SK-N-SH treated with all-trans-retinoic acid at 6 μM for 48 hours (cell line): ENCODE measurements at regions not wholly inside any gene's neighbourhood (a gene's known extent, or its start where the extent isn't known, plus 50 kb on each side); places are given as distances from the start of the nearest gene placed in this dataset.
"Not testable (repeated sequence)": the region's sequence is repeated elsewhere in the genome, so short reads cannot be mapped to it uniquely, and the experiment has no call there.

Experiments
- ATAC-seq: fragments of 200-7000 bp; cut with Tn5 transposase; 3 replicates; pipeline ENCODE4 v1.9.1; 2020; ENCODE audit warnings: mild to moderate bottlenecking, moderate library complexity
- ARNTL ChIP-seq: fragments of 450-650 bp; formaldehyde crosslinking; IDR thresholded peaks from 2 replicates; pipeline ENCODE4 v1.5.0; 2020; ENCODE audit warnings: low read depth, mild to moderate bottlenecking, moderate library complexity, borderline replicate concordance
- BACH2 ChIP-seq: fragments of 250-450 bp; sonication (Bioruptor Pico); IDR thresholded peaks from 2 replicates; pipeline ENCODE4 v1.9.0; 2021; ENCODE audit warnings: mild to moderate bottlenecking, borderline replicate concordance
- CSDC2 ChIP-seq: fragments of 250-450 bp; sonication (Bioruptor Pico); IDR thresholded peaks from 2 replicates; pipeline ENCODE4 v1.5.0; 2020; ENCODE audit warnings: mild to moderate bottlenecking, moderate library complexity
- ESRRG ChIP-seq: fragments of 250-450 bp; sonication (Bioruptor Pico); IDR thresholded peaks from 2 replicates; pipeline ENCODE4 v1.6.1; 2021; ENCODE audit warnings: mild to moderate bottlenecking
- GLIS3 ChIP-seq: fragments of 250-450 bp; sonication (Bioruptor Pico); IDR thresholded peaks from 2 replicates; pipeline ENCODE4 v1.5.0; 2020; ENCODE audit warnings: mild to moderate bottlenecking, moderate library complexity
- ISL1 ChIP-seq: fragments of 250-450 bp; sonication (Bioruptor Pico); IDR thresholded peaks from 2 replicates; pipeline ENCODE4 v2.1.2; 2022; ENCODE audit warnings: mild to moderate bottlenecking, moderate library complexity
- PPARA ChIP-seq: fragments of 250-450 bp; sonication (Bioruptor Pico); IDR thresholded peaks from 2 replicates; pipeline ENCODE4 v1.5.0; 2020; ENCODE audit warnings: mild to moderate bottlenecking, borderline replicate concordance
- RARB ChIP-seq: fragments of 250-450 bp; sonication (Bioruptor Pico); IDR thresholded peaks from 2 replicates; pipeline ENCODE4 v1.8.0; 2021; ENCODE audit warnings: mild to moderate bottlenecking, moderate library complexity
- SNAI2 ChIP-seq: fragments of 250-450 bp; sonication (Bioruptor Pico); IDR thresholded peaks from 2 replicates; pipeline ENCODE4 v1.5.0; 2020; ENCODE audit warnings: mild to moderate bottlenecking, moderate library complexity
- TCF4 ChIP-seq: fragments of 250-450 bp; sonication (Bioruptor Pico); IDR thresholded peaks from 2 replicates; pipeline ENCODE4 v1.8.0; 2021; ENCODE audit warnings: mild to moderate bottlenecking, moderate library complexity, borderline replicate concordance
- TOX ChIP-seq: fragments of 250-450 bp; sonication (Bioruptor Pico); IDR thresholded peaks from 2 replicates; pipeline ENCODE4 v1.8.0; 2021; ENCODE audit warnings: mild to moderate bottlenecking, moderate library complexity, borderline replicate concordance
- ZC3H10 ChIP-seq: fragments of 250-450 bp; sonication (Bioruptor Pico); IDR thresholded peaks from 2 replicates; pipeline ENCODE4 v1.5.1; 2021; ENCODE audit warnings: mild to moderate bottlenecking, moderate library complexity
- ZFP3 ChIP-seq: fragments of 250-450 bp; sonication (Bioruptor Pico); IDR thresholded peaks from 2 replicates; pipeline ENCODE4 v1.5.0; 2020; ENCODE audit warnings: mild to moderate bottlenecking, moderate library complexity
- ZNF565 ChIP-seq: fragments of 450-650 bp; formaldehyde crosslinking; conservative IDR thresholded peaks from 2 replicates; pipeline ENCODE4 v1.5.0; 2020; ENCODE audit warnings: low read depth, mild to moderate bottlenecking, moderate library complexity
- ZNF70 ChIP-seq: fragments of 450-650 bp; formaldehyde crosslinking; IDR thresholded peaks from 2 replicates; pipeline ENCODE4 v1.5.0; 2020; ENCODE audit warnings: mild to moderate bottlenecking, moderate library complexity
- ZNF8 ChIP-seq: fragments of 450-650 bp; formaldehyde crosslinking; IDR thresholded peaks from 2 replicates; pipeline ENCODE4 v1.5.0; 2020; ENCODE audit warnings: mild to moderate bottlenecking, moderate library complexity
- TF ChIP-seq, protein P1 (sequence below): fragments of 250-450 bp; sonication (Bioruptor Pico); IDR thresholded peaks from 2 replicates; pipeline ENCODE4 v1.5.0; 2020; ENCODE audit warnings: mild to moderate bottlenecking, moderate library complexity
- TF ChIP-seq, protein P2 (sequence below): fragments of 250-450 bp; sonication (Bioruptor Pico); IDR thresholded peaks from 2 replicates; pipeline ENCODE4 v1.5.1; 2020; ENCODE audit warnings: low read depth, mild to moderate bottlenecking, moderate library complexity
- TF ChIP-seq, protein P3 (sequence below): fragments of 250-450 bp; sonication (Bioruptor Pico); IDR thresholded peaks from 2 replicates; pipeline ENCODE4 v1.5.1; 2021; ENCODE audit warnings: mild to moderate bottlenecking, moderate library complexity
- TF ChIP-seq, protein P4 (sequence below): fragments of 250-450 bp; sonication (Bioruptor Pico); IDR thresholded peaks from 2 replicates; pipeline ENCODE4 v1.8.0; 2020; ENCODE audit warnings: mild to moderate bottlenecking, moderate library complexity, borderline replicate concordance

DNA sequence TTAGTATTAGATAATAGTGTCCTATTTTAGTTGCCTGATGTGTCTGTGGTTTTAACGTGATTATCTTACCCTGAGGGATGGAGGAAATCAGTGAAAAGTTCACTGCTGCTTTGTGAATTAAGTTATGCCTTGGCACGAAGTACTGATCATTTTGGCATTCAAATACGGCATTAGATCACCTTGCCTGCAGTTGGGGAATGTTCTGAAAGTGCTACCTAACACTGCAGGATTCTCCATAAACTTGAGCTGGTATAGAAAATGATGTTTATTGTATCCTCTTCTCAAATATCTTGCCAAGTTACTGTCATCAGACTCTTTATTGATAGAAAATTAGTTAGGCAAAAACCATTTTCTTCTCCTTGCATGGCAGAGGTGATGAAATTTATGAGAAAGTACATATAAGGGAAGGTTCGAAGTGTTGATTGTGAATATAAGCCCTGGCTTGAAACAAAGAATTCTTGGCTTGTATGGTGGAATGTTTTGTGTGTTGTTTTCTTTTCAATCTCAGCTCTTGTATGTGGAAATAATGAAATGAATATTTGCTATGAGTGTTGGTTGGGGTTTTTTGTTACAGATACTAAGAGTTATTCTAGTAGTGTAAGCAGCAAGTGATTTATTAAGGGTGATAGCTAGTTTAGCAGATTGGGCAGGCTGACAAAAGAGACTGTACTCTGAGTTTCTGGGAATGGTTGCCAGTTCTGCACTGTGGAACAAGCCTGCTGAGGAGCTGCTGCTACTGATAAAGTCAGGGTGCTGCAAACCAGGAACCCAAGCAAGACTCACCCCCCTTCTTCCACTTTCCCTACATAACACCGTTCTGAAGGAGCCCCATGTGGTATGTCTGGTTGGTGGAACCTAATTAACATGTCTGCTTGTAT lies 448.3 kb downstream of the PCNX1 start:
- peak; percentile 67; the same call in 1 of the 2 replicates for TF ChIP-seq ISL1 (CRISPR knock-in tag)
- TF ChIP-seq ZNF565: no peak
- TF ChIP-seq, protein P1, sequence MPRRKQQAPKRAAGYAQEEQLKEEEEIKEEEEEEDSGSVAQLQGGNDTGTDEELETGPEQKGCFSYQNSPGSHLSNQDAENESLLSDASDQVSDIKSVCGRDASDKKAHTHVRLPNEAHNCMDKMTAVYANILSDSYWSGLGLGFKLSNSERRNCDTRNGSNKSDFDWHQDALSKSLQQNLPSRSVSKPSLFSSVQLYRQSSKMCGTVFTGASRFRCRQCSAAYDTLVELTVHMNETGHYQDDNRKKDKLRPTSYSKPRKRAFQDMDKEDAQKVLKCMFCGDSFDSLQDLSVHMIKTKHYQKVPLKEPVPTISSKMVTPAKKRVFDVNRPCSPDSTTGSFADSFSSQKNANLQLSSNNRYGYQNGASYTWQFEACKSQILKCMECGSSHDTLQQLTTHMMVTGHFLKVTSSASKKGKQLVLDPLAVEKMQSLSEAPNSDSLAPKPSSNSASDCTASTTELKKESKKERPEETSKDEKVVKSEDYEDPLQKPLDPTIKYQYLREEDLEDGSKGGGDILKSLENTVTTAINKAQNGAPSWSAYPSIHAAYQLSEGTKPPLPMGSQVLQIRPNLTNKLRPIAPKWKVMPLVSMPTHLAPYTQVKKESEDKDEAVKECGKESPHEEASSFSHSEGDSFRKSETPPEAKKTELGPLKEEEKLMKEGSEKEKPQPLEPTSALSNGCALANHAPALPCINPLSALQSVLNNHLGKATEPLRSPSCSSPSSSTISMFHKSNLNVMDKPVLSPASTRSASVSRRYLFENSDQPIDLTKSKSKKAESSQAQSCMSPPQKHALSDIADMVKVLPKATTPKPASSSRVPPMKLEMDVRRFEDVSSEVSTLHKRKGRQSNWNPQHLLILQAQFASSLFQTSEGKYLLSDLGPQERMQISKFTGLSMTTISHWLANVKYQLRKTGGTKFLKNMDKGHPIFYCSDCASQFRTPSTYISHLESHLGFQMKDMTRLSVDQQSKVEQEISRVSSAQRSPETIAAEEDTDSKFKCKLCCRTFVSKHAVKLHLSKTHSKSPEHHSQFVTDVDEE: peak; percentile 63; the same call in 1 of the 2 replicates
- TF ChIP-seq ZFP3: no peak
- no peak for TF ChIP-seq CSDC2
- no peak for TF ChIP-seq GLIS3
- no peak for TF ChIP-seq RARB (CRISPR knock-in tag)
- TF ChIP-seq TOX (CRISPR knock-in tag): no peak
- no peak for TF ChIP-seq ESRRG (CRISPR knock-in tag)
- TF ChIP-seq, protein P2, sequence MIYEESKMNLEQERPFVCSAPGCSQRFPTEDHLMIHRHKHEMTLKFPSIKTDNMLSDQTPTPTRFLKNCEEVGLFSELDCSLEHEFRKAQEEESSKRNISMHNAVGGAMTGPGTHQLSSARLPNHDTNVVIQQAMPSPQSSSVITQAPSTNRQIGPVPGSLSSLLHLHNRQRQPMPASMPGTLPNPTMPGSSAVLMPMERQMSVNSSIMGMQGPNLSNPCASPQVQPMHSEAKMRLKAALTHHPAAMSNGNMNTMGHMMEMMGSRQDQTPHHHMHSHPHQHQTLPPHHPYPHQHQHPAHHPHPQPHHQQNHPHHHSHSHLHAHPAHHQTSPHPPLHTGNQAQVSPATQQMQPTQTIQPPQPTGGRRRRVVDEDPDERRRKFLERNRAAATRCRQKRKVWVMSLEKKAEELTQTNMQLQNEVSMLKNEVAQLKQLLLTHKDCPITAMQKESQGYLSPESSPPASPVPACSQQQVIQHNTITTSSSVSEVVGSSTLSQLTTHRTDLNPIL (CRISPR knock-in tag): no peak
- ATAC-seq: peak; percentile 80

DNA sequence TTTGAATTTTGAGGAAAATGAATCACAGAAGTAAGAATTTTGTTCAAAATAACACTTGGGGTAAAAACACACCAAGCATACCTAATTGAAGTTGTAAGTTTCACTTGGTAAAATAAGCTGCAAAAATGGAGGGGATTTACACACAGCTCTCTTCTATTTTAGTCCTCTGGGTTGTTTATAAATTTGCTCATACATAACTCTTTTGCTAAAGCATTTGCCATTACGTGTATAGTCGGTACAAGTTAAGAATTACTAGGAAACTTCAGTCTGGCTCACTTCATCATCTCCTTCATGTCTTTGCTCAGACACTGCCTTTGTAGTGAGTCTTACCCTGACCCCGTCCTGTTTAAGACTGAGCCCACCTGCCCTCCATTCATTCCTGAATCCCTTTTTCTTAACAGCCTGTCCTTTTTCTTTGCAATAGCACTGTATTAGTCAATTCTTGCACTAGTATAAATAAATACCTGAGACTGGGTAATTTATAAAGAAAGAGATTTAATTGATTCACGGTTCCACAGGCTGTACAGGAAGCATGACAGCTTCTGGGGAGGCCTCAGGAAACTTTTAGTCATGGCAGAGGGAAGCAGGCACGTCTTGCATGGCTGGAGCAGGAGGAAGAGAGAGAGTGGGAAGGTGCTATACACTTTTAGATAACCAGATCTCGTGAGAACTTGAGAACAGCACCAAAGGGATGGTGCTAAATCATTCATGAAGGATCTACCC lies 451.1 kb downstream of the PCNX1 start:
- ATAC-seq: no peak
- no peak for TF ChIP-seq ZC3H10
- no peak for TF ChIP-seq ZFP3
- TF ChIP-seq ZNF565: no peak
- TF ChIP-seq TCF4 (CRISPR knock-in tag): no peak
- TF ChIP-seq, protein P1: no peak
- TF ChIP-seq SNAI2 (CRISPR knock-in tag): no peak
- TF ChIP-seq, protein P3, sequence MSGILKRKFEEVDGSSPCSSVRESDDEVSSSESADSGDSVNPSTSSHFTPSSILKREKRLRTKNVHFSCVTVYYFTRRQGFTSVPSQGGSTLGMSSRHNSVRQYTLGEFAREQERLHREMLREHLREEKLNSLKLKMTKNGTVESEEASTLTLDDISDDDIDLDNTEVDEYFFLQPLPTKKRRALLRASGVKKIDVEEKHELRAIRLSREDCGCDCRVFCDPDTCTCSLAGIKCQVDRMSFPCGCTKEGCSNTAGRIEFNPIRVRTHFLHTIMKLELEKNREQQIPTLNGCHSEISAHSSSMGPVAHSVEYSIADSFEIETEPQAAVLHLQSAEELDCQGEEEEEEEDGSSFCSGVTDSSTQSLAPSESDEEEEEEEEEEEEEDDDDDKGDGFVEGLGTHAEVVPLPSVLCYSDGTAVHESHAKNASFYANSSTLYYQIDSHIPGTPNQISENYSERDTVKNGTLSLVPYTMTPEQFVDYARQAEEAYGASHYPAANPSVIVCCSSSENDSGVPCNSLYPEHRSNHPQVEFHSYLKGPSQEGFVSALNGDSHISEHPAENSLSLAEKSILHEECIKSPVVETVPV (CRISPR knock-in tag): no peak
- no peak for TF ChIP-seq PPARA
- no peak for TF ChIP-seq ARNTL (CRISPR knock-in tag)

DNA sequence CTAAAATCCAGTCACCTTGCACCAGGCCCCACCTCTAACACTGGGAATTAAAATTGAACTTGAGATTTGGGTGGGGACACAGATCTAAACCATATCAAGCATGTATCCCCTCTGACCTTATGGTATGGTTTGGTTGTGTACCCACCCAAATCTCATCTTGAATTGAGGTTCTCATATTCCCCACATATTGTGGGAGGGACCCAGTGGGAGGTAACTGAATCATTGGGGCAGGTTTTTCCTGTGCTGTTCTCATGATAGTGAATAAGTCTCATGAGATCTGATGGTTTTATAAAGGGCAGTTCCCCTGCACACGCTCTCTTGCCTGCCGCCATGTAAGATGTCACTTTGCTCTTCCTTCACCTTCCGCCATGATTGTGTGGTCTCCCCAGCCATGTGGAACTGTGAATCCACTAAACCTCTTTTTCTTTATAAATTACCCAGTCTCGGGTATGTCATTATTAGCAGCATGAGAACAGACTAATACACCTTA lies 451.7 kb downstream of the PCNX1 start:
- not testable (repeated sequence) for ATAC-seq

DNA sequence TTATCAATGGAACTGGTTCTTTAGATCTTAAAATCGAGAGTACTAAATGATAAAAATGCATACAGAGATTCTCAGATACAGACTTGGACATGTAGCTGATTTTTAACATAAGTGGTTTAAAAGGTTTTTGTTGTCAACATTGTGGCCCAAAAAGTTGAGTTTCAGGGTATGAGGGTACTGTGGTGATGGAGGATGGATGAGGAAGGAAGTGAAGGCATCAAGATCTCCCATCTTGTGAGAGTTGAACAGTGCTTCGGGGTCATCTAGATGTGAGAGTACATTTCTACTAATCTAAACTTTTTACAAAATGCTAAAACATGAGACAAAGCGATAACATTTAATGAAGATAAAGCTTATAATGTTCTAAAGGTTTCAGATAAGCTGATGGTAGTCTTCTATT lies 452.6 kb downstream of the PCNX1 start:
- no peak for ATAC-seq
- TF ChIP-seq BACH2 (CRISPR knock-in tag): no peak
- TF ChIP-seq, protein P4, sequence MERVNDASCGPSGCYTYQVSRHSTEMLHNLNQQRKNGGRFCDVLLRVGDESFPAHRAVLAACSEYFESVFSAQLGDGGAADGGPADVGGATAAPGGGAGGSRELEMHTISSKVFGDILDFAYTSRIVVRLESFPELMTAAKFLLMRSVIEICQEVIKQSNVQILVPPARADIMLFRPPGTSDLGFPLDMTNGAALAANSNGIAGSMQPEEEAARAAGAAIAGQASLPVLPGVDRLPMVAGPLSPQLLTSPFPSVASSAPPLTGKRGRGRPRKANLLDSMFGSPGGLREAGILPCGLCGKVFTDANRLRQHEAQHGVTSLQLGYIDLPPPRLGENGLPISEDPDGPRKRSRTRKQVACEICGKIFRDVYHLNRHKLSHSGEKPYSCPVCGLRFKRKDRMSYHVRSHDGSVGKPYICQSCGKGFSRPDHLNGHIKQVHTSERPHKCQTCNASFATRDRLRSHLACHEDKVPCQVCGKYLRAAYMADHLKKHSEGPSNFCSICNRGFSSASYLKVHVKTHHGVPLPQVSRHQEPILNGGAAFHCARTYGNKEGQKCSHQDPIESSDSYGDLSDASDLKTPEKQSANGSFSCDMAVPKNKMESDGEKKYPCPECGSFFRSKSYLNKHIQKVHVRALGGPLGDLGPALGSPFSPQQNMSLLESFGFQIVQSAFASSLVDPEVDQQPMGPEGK: no peak
- TF ChIP-seq, protein P1: no peak
- no peak for TF ChIP-seq ZC3H10
- TF ChIP-seq ZNF565: no peak
- TF ChIP-seq ZNF70 (CRISPR knock-in tag): no peak
- TF ChIP-seq, protein P3 (CRISPR knock-in tag): no peak
- no peak for TF ChIP-seq ZNF8 (CRISPR knock-in tag)
